GM18519 (cell line): ENCODE measurements at regions not wholly inside any gene's neighbourhood (a gene's known extent, or its start where the extent isn't known, plus 50 kb on each side); places are given as distances from the start of the nearest gene placed in this dataset.
"Not testable (repeated sequence)": the region's sequence is repeated elsewhere in the genome, so short reads cannot be mapped to it uniquely, and the experiment has no call there.

Experiments used
- ATAC-seq: cut with Tn5 transposase; IDR thresholded peaks from one replicate; pipeline ENCODE4 v1.9.1; 2021; ENCODE audit warnings: mild to moderate bottlenecking, moderate library complexity; ENCODE audit not compliant: unreplicated experiment, low FRiP score

DNA sequence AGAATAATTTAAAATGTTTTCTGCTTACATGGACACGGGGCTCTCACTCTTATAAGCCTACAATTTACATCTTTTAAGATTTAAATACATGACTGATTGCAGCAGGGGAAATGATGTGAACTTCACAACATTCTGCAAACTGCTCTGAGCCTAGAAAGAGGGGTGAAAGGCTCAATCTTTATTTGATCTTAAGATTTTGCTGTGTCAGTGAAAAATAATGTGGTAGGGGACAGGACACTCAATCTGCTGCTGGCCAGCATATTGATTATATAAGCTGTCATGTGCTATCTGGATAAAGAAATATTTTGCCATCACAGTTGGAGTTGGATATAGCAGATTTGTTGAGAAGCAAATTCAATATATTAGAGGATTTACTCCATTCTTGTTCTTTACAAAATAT, 2210.5 kb downstream of the PCDH7 start:
- ATAC-seq = no peak

DNA sequence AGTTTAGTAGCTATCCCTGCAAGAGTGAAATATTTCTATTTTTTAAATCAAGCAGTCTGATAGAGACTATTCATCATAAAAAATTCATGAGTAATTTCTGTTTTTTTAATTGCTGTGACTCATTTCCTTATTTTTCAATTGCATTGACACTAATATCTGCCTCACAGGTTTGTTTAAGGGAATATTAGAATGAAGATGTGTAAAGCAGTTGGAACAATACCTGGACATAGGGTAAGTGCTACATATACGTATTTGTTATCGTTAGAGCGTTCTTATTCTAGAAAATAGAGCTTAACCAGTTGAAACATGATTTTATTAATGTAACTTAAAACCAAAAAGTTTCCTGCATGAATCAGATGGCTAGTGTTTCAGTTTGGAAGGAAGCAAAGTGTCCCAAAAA, 2211.3 kb downstream of the PCDH7 start:
- no peak for ATAC-seq

DNA sequence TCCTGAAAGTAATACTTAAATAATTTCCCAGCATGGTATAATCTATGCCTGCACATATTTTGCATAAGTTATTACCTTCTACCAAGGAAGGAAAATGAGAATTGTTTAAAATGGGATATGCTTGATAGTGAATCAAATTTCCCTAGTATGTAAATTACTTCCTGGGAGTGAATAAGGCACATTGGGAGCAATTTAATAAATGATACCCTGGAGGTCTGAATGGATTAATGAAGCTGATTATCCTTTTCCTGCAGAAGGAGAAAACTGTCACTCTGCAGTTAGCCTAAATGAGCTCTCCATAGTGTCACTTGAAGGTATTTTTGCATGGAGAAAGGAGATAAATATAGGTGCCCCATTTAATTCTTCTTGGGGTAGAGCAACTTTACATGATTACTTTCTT, 2212.0 kb downstream of the PCDH7 start:
- ATAC-seq = no peak

DNA sequence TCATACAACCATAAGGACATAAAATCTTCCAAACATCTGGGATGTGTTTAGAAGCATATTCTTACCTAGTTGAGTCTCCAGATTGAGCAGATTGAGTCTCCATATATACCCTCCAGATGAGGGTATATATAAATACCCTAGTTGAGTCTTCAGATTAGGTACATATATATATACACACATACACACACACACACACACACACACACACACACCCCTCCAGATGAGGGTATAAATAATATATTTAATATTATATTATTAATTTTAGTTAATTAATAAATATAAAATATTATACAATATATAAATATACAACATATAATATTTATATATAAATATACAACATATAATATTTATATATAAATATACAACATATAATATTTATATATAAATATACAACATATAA, 2219.1 kb downstream of the PCDH7 start:
- not testable (repeated sequence) for ATAC-seq

DNA sequence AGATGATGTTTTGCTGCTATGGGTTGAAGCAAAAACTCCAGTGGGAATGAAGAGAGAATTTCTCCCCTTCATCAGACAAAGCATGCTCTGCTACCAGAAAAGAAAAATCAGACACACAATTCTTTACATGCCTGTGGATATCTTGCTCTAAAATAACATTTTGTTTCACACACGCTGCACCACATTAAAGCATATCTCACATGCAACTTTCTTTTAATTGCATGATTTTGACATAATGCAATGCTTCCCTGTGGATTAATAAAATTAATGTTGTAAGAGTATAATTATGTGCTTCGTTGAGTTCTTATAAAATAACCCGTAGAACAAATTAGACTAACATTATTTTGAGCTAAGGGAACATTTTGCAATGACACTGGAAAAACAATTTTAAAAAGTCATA, 2230.7 kb downstream of the PCDH7 start:
- no peak for ATAC-seq

DNA sequence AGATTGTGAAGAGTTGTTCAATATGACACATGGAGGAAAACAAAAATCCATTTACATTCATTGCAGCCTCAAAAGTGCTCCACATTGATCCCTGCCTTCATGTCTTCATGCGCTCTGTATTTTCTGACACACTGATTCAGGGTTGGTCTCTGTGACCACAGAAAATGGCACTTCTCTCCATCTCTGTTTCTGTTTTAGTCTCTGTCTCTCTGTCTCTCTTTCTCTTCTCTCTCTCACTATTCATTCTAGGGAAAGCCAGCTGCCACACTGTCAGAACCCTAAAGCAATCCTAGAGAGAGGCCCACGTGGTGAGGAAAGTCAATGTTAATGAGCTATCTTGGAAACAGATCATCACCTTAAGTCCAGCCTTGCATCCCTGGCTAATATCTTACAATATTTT, 2238.4 kb downstream of the PCDH7 start:
- no peak for ATAC-seq

DNA sequence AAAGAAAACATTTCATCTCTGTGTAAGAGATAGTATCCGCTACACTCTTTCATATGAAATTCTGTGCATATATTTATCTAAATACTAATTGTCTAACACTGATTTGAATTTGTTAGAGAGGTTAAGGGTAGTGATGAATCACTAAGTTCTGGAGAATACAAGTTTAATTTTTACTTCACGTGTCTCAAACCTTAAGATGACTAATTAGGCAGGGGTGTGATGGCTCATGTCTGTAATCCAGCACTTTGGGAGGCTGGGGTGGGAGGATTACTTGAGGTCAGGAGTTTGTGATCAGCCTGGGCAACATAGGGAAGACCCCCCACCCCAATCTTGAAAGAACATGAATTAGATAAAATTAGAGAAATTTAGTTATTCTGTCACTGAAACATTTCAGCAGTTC, 2241.9 kb downstream of the PCDH7 start:
- no peak for ATAC-seq

DNA sequence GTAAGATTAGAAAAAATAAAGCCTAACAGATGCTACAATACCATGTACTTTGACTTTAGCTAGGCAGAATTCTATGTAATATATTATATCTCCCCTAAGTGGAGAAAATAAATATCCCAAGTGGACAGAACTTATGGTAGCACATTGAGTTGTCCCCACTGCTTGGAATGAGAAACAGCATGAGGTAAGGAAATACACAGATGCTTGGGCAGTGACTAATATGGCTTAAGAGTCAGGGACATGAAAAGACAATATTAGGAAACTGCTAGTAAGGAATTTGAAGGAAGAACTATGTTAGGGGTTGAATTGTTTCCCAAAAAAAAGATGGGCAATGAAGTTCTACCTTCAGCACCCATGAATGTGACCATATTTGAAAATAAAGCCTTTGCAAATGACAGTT, 2265.1 kb downstream of the PCDH7 start:
- ATAC-seq = no peak

DNA sequence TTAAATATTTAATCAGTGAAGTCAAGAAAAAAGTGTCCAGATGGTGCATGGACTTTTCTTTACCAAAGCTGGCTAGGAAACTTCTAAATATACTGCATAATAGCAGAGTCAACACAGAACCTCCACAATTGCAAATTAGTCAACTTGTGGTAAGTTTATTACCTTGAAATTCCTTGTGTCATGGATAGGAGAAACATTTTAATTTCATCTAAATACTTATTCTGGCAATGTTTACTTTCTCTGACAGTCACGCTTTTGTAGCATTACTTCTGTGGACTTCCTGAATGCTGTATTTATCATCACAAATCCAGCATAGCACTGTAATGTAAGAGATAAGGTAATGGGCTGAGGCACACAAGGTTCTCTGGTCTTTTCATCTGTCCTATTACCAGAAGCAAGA, 2266.1 kb downstream of the PCDH7 start:
- ATAC-seq = no peak

DNA sequence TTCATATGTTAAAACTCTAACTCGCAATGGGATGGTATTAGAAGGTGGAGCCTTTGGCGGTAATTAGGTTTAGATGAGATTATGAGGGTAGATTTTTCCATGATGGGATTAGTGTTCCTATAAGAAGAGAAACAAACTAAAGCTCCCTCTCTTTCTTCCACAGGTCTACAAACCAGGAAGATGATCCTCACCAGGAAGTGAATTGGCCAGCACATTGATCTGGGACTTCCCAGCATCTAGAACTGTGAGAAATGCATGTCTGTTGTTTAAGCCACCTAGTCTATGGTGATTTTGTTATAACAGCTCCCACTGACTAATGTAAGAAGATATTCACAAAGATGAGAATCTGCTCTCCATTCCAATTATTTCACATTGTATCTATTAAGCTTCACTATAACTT, 2266.9 kb downstream of the PCDH7 start:
- no peak for ATAC-seq

DNA sequence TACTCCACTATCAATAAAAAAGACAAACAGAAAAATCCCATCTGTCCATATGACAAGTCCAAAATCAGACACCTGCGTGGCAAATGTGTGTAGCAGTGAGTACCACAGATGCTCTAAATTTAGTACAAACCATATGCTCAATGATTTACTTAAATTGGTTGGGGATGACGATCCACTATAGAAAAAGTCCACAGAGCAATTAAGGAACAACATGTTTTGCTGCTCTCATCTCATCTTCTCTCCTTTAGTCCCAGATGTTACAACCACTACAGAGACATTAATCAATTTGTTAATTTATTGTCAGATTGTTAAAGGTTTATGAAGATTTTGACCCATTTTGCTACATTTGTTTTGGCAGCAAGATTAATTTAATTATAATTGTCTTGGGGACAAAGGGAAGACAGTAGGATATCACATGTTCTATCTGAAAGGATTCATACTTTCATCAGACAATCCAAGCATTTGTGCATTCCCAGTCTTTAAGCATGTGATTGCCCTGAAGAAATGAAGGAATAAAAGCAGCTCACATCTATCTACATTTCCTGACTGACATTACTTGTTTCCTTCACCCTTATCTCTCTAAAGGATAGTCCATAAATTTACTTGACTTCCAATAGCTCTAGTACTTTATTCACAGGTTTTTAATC, 2268.1 kb downstream of the PCDH7 start:
- no peak for ATAC-seq

DNA sequence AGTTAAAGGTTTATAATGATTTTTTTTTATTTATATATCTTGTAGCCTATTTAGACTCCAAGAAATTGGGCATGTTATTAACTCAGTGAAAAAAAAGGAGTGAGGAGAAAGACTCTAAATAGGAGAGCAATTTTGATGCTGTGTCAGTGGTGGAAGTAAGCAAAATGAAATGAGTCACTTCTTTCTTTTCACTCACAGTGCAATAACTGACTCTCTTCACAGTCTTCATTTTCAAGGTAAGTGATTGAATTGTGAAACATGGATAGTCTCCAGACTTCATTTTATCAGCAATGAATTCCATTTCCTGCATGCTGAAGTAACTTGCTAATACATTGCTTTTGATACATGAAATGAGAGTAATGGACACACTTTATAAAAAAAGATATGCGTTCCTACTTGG, 2271.5 kb downstream of the PCDH7 start:
- no peak for ATAC-seq

DNA sequence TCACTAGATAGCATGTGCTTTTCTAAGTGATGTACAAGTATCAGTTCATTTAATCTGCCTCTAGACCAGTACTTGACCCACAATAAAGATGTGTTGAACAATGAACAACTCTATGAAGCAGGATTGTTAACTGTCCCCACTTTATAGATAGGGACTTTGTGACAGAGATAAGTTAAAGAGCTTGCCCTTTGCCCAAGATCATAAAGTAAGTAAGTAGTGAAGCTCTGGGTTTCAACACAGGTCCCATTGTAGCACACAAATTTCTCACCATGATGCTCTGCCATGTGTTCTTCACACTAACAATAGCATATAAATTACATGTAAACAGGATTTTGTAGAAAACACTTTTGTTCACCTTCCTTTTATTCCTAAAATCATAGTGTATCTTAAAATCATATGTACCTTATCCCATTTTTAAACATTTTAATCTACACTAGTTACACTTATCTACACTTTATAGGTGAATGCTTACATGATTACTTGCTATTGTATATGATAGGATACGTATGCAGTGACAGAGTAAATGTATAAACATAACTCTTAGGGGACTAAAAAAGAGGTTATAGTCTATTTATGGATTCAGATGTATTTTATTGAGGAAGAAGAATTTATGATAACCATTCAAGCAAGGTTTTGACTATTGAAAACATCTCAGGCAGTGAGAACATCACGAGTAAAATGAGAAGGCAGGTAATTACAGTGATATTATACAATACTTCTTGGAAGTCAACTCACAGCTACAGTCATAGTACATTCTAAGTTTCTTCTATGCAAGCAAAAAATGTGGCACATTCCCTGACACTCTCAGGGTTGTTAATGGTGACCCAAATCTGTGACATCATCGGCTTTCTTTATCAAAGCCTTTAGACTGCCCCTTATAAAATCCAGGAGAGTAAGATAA, 2275.1 kb downstream of the PCDH7 start:
- ATAC-seq = no peak

DNA sequence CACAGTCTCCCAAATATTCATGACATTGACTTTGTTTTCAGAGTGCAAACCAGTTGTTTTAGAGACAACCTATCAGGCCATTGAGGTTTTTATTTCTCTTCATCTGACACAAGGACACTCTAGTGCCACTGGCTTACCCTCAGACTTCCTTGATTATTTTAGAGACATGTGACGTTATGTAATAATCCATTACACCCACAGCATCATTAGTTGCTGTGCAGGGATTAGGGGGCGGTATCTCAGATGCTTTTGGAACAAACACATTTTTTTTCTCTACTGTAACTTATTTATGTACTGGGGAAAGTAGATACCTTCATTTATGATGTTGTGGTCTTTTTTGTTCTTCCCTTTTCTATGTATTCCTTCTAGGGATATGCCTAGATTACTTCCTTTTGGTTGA, 2293.1 kb downstream of the PCDH7 start:
- no peak for ATAC-seq

DNA sequence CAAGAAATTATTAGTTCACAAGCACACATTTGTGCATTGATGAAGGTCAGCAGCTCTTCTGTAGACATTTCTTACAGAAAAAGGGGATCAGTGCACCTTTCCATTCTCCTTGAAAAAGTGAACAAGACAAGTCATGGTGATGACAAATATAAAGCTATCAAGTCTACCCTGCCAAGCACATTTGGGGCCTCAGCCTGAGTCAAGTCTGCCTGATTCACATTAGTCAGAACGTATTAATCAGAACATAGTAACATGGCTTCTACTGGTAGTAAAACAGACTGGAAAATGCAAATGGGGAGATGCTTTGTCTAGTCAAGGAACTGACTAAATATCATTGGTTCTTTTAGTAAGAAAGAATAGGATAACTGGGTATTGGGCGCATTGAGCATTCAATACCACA, 2305.1 kb downstream of the PCDH7 start:
- no peak for ATAC-seq

DNA sequence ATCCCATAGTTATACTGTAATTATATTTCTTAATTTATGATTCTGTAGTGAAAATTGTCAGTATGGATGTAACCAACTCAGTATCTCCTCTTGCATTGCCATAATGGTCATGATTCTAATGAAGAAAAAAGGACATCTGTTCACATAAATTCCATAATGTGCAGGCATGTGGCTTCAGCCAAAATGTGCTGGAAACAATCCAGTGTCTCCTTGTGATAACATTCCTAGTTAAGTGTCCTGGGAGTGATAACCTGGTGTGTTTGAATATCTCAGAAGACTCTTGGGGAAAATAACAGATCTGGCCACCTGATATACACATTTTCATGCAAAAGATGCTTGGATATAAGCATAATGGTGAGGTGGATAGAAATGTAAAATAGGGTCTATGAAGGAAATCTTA, 2309.8 kb downstream of the PCDH7 start:
- ATAC-seq = no peak

DNA sequence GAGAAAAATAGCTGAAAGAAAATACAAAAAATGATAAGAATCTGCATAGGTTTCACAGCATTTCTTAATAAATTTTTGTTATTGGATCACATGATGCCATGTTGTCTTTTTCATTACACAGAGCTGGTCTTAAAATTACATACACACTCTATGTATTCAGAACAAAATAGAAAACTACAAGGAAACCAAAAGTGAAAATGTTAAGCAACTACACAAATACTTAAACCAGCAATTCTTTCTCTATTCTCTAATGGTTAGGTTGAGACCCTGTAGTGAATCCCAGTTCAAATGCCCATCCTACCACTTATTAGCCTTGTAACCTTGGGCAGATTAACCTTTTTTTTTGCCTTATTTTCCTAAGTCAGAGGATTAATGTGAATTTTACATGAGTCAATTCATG, 2311.2 kb downstream of the PCDH7 start:
- ATAC-seq = no peak

DNA sequence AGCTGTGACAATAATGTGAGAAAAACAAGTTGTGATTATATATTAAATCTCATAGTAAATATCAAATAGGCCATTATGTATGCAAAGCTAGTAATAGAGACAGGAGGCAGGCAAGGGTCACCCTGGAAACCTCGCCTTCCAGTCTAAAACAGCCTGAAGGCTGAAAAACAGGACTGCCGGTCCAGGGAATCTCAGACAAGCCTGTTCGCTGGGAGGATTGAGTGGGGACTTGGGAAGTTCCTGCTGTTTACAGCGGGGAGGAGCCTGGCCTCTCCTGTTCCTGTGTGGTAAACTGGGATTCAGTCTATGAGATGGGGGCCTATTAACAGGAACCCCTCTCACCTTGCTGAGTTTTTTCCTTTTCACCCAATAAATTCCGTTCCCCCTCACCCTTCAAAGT, 2317.3 kb downstream of the PCDH7 start:
- no peak for ATAC-seq

DNA sequence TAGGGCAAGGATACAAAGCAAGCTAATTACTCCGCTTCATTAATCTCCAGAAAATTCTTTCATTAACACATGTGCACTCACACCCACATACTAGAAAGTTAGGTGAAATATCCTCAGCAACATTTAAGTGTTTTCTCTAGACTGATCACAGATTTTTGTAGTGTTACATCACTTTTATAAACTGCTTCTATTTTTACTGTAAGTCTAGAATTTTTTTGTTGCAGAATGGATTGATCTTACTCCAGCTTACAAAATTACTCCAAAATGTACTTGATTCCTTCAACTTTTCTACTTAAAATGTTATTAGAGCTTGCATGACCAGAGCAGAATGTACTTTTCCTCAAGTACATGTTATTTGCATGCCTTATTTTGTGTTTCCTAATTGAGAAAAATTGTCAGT, 2325.2 kb downstream of the PCDH7 start:
- no peak for ATAC-seq

DNA sequence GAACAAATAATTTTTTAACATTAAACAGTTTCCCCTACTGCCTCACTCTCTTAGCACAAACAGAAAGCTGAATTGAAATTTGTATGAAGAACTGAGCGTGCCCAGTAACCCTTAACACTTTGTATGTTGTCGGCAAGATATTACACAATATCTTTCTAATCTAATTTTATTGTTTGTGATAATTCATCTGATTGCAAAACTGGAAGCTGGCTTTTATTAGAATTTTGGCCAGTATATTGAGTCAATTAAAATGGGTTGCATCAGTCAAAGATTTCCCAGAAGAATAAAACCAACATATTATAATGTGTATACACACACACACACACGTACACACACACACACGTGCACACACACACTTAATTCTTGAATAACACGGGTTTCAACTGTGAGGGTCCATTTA, 2332.1 kb downstream of the PCDH7 start:
- no peak for ATAC-seq

DNA sequence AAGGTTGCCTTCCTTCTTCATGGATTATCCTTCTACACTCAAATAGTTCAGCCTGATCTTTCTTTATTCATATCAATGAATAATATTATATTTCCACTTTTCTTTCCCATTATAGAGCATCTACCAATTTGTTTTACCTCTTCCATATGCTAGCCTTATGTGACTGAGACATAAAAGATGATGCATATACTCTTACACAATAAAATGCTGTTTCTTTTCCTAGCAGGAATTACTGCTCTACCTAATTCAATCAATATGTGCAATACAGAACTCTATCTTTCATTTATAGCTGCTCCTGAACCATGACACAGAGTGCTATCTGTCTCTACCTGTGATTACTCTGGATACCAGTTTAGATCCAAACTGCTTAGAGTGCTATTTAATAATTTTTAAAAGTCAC, 2334.0 kb downstream of the PCDH7 start:
- ATAC-seq = no peak

DNA sequence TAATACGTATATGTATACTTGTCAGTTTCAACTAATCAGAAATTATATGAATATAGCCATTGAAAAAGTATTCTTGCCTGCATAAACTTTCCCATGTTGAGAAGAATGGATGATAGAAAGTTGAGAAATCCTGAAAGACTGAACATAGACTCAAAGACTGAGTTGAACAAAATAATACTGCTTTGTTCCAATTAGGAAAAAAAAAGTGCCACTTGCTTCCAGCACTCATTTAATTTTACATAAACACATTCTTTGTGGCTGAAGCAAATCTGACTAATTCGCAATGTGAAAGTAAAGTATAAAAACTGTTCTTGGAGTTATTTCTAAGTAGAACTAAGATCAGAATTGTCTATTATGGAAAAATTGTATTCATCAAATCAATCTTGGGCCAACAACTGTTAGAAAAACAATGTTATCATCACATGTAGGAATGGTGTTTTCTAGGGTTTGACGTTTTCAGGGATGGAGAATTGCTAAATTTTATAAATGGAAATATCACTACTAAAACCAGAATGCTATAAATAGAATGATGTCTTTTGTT, 2334.6 kb downstream of the PCDH7 start:
- no peak for ATAC-seq
